HepG2 (cell line): ENCODE measurements at regions not wholly inside any gene's neighbourhood (a gene's known extent, or its start where the extent isn't known, plus 50 kb on each side); places are given as distances from the start of the nearest gene placed in this dataset.

Experiments used
- ATAC-seq: fragments of 200-7000 bp; cut with Tn5 transposase; 3 replicates; pipeline ENCODE4 v1.9.1; 2020; ENCODE audit warnings: mild to moderate bottlenecking, moderate library complexity
- BruUV-seq: library from RNA; stranded (reverse); fragments of 400-500 nt; replicated peaks from 2 replicates; lab custom pipeline; 2021; lab: Mats Ljungman, UMichigan
- CTCF ChIA-PET: fragments of 300-600 bp; formaldehyde crosslinking; extraction: SDS; loops from one replicate; lab custom pipeline; 2021; ENCODE audit warnings: low total read pairs, inconsistent platforms, low intra/inter-chr PET ratio; lab: Yijun Ruan, JAX
- POLR2A ChIA-PET: fragments of 350-600 bp; sonication (Branson Sonifier 250); formaldehyde crosslinking; loops from one replicate; lab custom pipeline; 2020; ENCODE audit warnings: antibody characterized with exemption, inconsistent platforms; lab: Yijun Ruan, JAX
- DNase-seq: peaks from one replicate; pipeline ENCODE4 v3.0.0-alpha.2; 2015; ENCODE audit warnings: low spot score
- FAIRE-seq: peaks from 3 replicates; lab custom pipeline; 2011; peaks lifted over from hg19 to GRCh38; lab: Jason Lieb, UNC
- H2AFZ ChIP-seq: one replicate; pipeline ENCODE4 v1.6.1; 2011; ENCODE audit warnings: low read length, inconsistent platforms
- H3K27ac ChIP-seq: fragments of 300-600 bp; 3 replicates; pipeline ENCODE4 v1.8.0; 2011; ENCODE audit warnings: mixed run types, mild to moderate bottlenecking, mixed read lengths, low read length, inconsistent platforms; ENCODE audit not compliant: insufficient read depth; ENCODE audit errors: extremely low read length
- H3K27me3 ChIP-seq, 2 experiments: fragments of 200-600 bp in 1 of 2; 2 replicates in 1 of 2; 3 replicates in 1 of 2; pipeline versions ENCODE4 v1.6.0 to v1.8.0; 2011; ENCODE audit warnings: low read length in 2 of 2, mild to moderate bottlenecking in 2 of 2, moderate library complexity in 2 of 2, inconsistent platforms in 1 of 2; ENCODE audit not compliant: insufficient read depth in 2 of 2, control insufficient read depth in 1 of 2
- H3K36me3 ChIP-seq, 2 experiments: fragments of 200-600 bp in 1 of 2; replicated peaks in 1 of 2; 2 replicates in 1 of 2; 3 replicates in 1 of 2; pipeline versions ENCODE4 v1.5.1 to v1.8.0; 2011; ENCODE audit warnings: low read length in 2 of 2, inconsistent platforms in 1 of 2; ENCODE audit not compliant: insufficient read depth in 2 of 2, control insufficient read depth in 1 of 2
- H3K4me1 ChIP-seq: 2 replicates; pipeline ENCODE4 v1.5.1; 2012; ENCODE audit warnings: low read length, inconsistent platforms; ENCODE audit not compliant: insufficient read depth
- H3K4me2 ChIP-seq: 2 replicates; pipeline ENCODE4 v1.6.0; 2011; ENCODE audit warnings: low read depth, low read length, inconsistent platforms
- H3K4me3 ChIP-seq, 3 experiments: fragments of 200-600 bp in 1 of 3; sonication (generic), shearing (Covaris generic) in 1 of 3; replicated peaks in 1 of 3; 2 replicates each; pipeline ENCODE4 v1.5.1; 2011 to 2016; ENCODE audit warnings: low read length in 3 of 3, inconsistent platforms in 2 of 3, low read depth in 2 of 3, mild to moderate bottlenecking in 2 of 3, control low read depth in 1 of 3, mixed read lengths in 1 of 3; ENCODE audit not compliant: insufficient read depth in 1 of 3
- H3K79me2 ChIP-seq: one replicate; pipeline ENCODE4 v1.6.1; 2011; ENCODE audit warnings: low read length, inconsistent platforms; ENCODE audit not compliant: insufficient read depth
- H3K9ac ChIP-seq: 2 replicates; pipeline ENCODE4 v1.6.0; 2011; ENCODE audit warnings: mild to moderate bottlenecking, low read depth, low read length, inconsistent platforms; ENCODE audit not compliant: insufficient read depth
- H3K9me3 ChIP-seq: 2 replicates; pipeline ENCODE4 v1.5.1; 2012; ENCODE audit warnings: mild to moderate bottlenecking, low read length
- H4K20me1 ChIP-seq: 2 replicates; pipeline ENCODE4 v1.6.0; 2011; ENCODE audit warnings: inconsistent platforms, mild to moderate bottlenecking, low read length, moderate library complexity; ENCODE audit not compliant: insufficient read depth
- ATAD3A ChIP-seq: sonication (generic); formaldehyde crosslinking; IDR thresholded peaks from 2 replicates; pipeline ENCODE4 v1.4.0; 2020; ENCODE audit warnings: missing genetic modification reagents
- CEBPB ChIP-seq: IDR thresholded peaks from 2 replicates; pipeline ENCODE4 v1.6.1; 2011; ENCODE audit warnings: low read depth, low read length, improper control_type of control experiment, borderline replicate concordance
- HOXA7 ChIP-seq: sonication (generic); formaldehyde crosslinking; IDR thresholded peaks from 2 replicates; pipeline ENCODE4 v1.8.1; 2022; ENCODE audit warnings: mild to moderate bottlenecking, missing genetic modification reagents, moderate library complexity
- KDM6A ChIP-seq: IDR thresholded peaks from 2 replicates; pipeline ENCODE4 v1.6.1; 2016; ENCODE audit warnings: low read depth
- MEF2D ChIP-seq: sonication (generic); formaldehyde crosslinking; IDR thresholded peaks from 2 replicates; pipeline ENCODE4 v1.5.1; 2020; ENCODE audit warnings: mild to moderate bottlenecking, missing genetic modification reagents
- SRF ChIP-seq: IDR thresholded peaks from 2 replicates; pipeline ENCODE4 v1.6.1; 2011; ENCODE audit warnings: mild to moderate bottlenecking, low read depth, low read length, moderate library complexity
- ZBTB1 ChIP-seq: sonication (generic); formaldehyde crosslinking; IDR thresholded peaks from 2 replicates; pipeline ENCODE4 v1.4.0; 2020; ENCODE audit warnings: missing genetic modification reagents, borderline replicate concordance
- ZKSCAN8 ChIP-seq: IDR thresholded peaks from 2 replicates; pipeline ENCODE4 v1.6.1; 2016; ENCODE audit warnings: borderline replicate concordance, missing genetic modification reagents, missing compliant biosample characterization
- ZNF512B ChIP-seq: sonication (generic); formaldehyde crosslinking; IDR thresholded peaks from 2 replicates; pipeline ENCODE4 v1.5.1; 2020; ENCODE audit warnings: missing genetic modification reagents, mild to moderate bottlenecking, borderline replicate concordance
- WGBS: methylation state at CpG from one replicate; pipeline ENCODE4 v1.1.6; 2017; ENCODE audit warnings: low lambda C conversion rate; 5-methylcytosine and 5-hydroxymethylcytosine counted together
- in situ Hi-C: cut with HindIII; loops from 2 replicates; pipeline ENCODE4 v1.10.0; 2017; ENCODE audit warnings: low pct_unique_long_range_greater_than_20kb; ENCODE audit not compliant: extremely low pct_ligation_motif_present
- intact Hi-C: fragments of 100-400 bp; cut with micrococcal nuclease; formaldehyde crosslinking; loops from one replicate; pipeline ENCODE4 v1.10.0; 2022; ENCODE audit not compliant: unreplicated experiment

DNA sequence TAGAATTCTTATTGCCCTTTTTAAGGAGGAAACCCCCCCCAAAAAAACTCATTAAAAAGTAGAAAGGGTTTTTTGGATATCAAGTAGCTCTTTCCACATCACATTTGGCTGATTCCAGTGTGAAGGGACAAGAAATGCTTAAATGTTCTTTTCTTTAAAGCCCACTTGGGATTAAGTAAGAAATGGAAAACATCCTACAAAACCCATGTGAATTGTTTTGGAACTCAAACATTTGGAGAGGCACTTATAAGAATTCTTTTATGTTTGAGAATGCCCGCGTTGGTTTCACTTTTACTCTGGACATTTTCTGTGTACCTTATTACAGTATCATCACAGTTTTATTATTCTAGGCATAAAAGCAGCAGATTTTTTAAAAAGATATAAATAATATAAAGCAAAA lies 301.1 kb upstream of the ACTBL2 start:
- no peak overlapping the region for H3K4me2 ChIP-seq
- no peak overlapping the region for H3K27ac ChIP-seq
- ATAC-seq = no peak
- in situ Hi-C loops (loop anchor here (5.0 kb wide), 1 partner anchor 679 kb away; the partner anchor contains the start of gene PLK2), intact Hi-C loops (no loop called here)
- ChIA-PET CTCF (no interaction called here), POLR2A (no interaction called here)
- no peaks in the 10 kb centered on the region; the same call in 1 of the 2 replicates for H4K20me1 ChIP-seq
- H3K79me2 ChIP-seq = no peaks in the 10 kb centered on the region
- H3K27me3 ChIP-seq = no peaks in the 10 kb centered on the region
- H3K9me3 ChIP-seq = no peaks in the 10 kb centered on the region
- no peaks in the 10 kb centered on the region for H3K36me3 ChIP-seq
- no peak for FAIRE-seq
- 98% methylated on average over 2 of the region's 2 CpGs for WGBS
- no peak overlapping the region for H3K9ac ChIP-seq
- no peak for TF ChIP-seq SRF
- no peak for TF ChIP-seq ZBTB1
- TF ChIP-seq KDM6A (CRISPR knock-in tag) = no peak
- no peak for TF ChIP-seq ATAD3A (CRISPR knock-in tag)
- no peak for TF ChIP-seq MEF2D
- no peak for TF ChIP-seq HOXA7 (CRISPR knock-in tag)
- TF ChIP-seq ZNF512B (CRISPR knock-in tag) = no peak
- H3K4me3 ChIP-seq = no peak overlapping the region
- no TSS peak for BruUV-seq
- no peak overlapping the region for H2AFZ ChIP-seq
- DNase-seq = no peak
- H3K4me1 ChIP-seq = peaks cover 7% of the 10 kb centered on the region; the same call in 1 of the 2 replicates

DNA sequence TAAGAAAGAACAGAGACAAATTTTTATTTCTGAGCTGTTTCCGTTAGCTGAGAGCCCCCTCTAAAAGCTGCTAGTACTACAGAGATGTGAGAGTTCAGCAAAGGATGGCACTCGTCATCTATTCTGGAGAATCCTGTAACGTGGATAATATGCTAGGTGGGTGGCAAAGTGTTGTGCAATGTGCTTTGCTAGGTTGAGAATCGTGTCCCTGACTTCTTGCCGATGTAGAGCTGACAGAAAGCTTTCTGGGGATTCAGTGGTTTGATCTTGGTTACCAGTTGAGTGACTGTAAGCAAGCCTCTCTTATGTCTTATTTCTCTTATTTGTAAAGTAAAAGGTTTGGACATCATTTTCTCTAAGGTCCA lies 298.3 kb upstream of the ACTBL2 start:
- in situ Hi-C loops (loop anchor here (5.0 kb wide), 1 partner anchor 681 kb away; the partner anchor contains the start of gene PLK2), intact Hi-C loops (no loop called here)
- FAIRE-seq (no peak), DNase-seq (no peak), ATAC-seq (no peak)
- no peak overlapping the region for H3K4me3 ChIP-seq
- no peaks in the 10 kb centered on the region for H4K20me1 ChIP-seq
- TF ChIP-seq CEBPB (peak; percentile 47; the same call in 1 of the 2 replicates), ZKSCAN8 (CRISPR knock-in tag) (no peak)
- ChIA-PET CTCF (no interaction called here), POLR2A (no interaction called here)
- H3K9me3 ChIP-seq = no peaks in the 10 kb centered on the region
- peaks cover 25% of the 10 kb centered on the region for H3K4me1 ChIP-seq
- H2AFZ ChIP-seq = no peak overlapping the region
- no peaks in the 10 kb centered on the region for H3K36me3 ChIP-seq
- no peaks in the 10 kb centered on the region for H3K27me3 ChIP-seq
- no peak overlapping the region for H3K27ac ChIP-seq
- no peak overlapping the region for H3K9ac ChIP-seq
- WGBS = 35% methylated on average over 5 of the region's 5 CpGs
- H3K4me2 ChIP-seq = no peak overlapping the region
- no peaks in the 10 kb centered on the region for H3K79me2 ChIP-seq
- no TSS peak for BruUV-seq
